Large intestine (tissue), 3 donors: ENCODE measurements at regions not wholly inside any gene's neighbourhood (a gene's known extent, or its start where the extent isn't known, plus 50 kb on each side); places are given as distances from the start of the nearest gene placed in this dataset.

Source experiments
- DNase-seq, 2 donors: peaks; one replicate each; pipeline versions ENCODE4 v3.0.0 to v3.0.0-alpha.2; 2013
- H3K27ac ChIP-seq: one replicate; pipeline ENCODE4 v1.5.1; 2013; ENCODE audit warnings: low read length
- H3K27me3 ChIP-seq: 2 replicates; pipeline ENCODE4 v1.6.1; 2013; ENCODE audit warnings: low read length; ENCODE audit not compliant: control insufficient read depth, insufficient read depth
- H3K36me3 ChIP-seq: 2 replicates; pipeline ENCODE4 v1.6.1; 2013; ENCODE audit warnings: low read length; ENCODE audit not compliant: control insufficient read depth, insufficient read depth
- H3K4me1 ChIP-seq: one replicate; pipeline ENCODE4 v1.6.1; 2013; ENCODE audit warnings: low read length; ENCODE audit not compliant: control insufficient read depth, insufficient read depth
- H3K4me3 ChIP-seq: one replicate; pipeline ENCODE4 v1.5.1; 2013; ENCODE audit warnings: low read length
- H3K9me3 ChIP-seq: one replicate; pipeline ENCODE4 v1.6.1; 2013; ENCODE audit warnings: mild to moderate bottlenecking, low read depth, low read length, moderate library complexity; ENCODE audit not compliant: control insufficient read depth
- WGBS: methylation state at CpG from one replicate; pipeline ENCODE4 v1.1.5; 2013; ENCODE audit warnings: low lambda C conversion rate; ENCODE audit not compliant: insufficient coverage; 5-methylcytosine and 5-hydroxymethylcytosine counted together

GRCh38 chr2:16525265-16525887 lies 140.3 kb downstream of the CYRIA start:
- Histone ChIP-seq H3K27ac (no peak overlapping the region), H3K9me3 (no peaks in the 10 kb centered on the region), H3K4me1 (no peaks in the 10 kb centered on the region), H3K36me3 (no peaks in the 10 kb centered on the region), H3K27me3 (peaks cover 2% of the 10 kb centered on the region), H3K4me3 (no peak overlapping the region)
- WGBS, result 84% methylated on average over 5 of the region's 15 CpGs
- no peak for DNase-seq

- H3K9me3 ChIP-seq, result no peaks in the 10 kb centered on the region
- peaks cover 2% of the 10 kb centered on the region for H3K27me3 ChIP-seq
- no peaks in the 10 kb centered on the region for H3K36me3 ChIP-seq
- H3K4me3 ChIP-seq, result no peak overlapping the region
- no peaks in the 10 kb centered on the region for H3K4me1 ChIP-seq
- no peak for DNase-seq
- WGBS, result 71% methylated on average over 1 of the region's 8 CpGs
- H3K27ac ChIP-seq, result no peak overlapping the region
Measured at GRCh38 chr2:16523711-16524110, 141.9 kb downstream of the CYRIA start.

GRCh38 chr2:16522031-16522831 lies 143.4 kb downstream of the CYRIA start:
- WGBS, result 71% methylated on average over 4 of the region's 13 CpGs
- Histone ChIP-seq H3K27ac (no peak overlapping the region), H3K4me3 (no peak overlapping the region), H3K36me3 (no peaks in the 10 kb centered on the region), H3K9me3 (no peaks in the 10 kb centered on the region), H3K27me3 (peaks cover 8% of the 10 kb centered on the region), H3K4me1 (no peaks in the 10 kb centered on the region)
- DNase-seq, result no peak

- peaks cover 12% of the 10 kb centered on the region for H3K27me3 ChIP-seq
- H3K27ac ChIP-seq, result no peak overlapping the region
- DNase-seq, result no peak
- H3K4me1 ChIP-seq, result no peaks in the 10 kb centered on the region
- no peaks in the 10 kb centered on the region for H3K9me3 ChIP-seq
- no peaks in the 10 kb centered on the region for H3K36me3 ChIP-seq
- no peak overlapping the region for H3K4me3 ChIP-seq
- WGBS, result no CpG with 5 or more reads among the region's 1 CpG
Measured at GRCh38 chr2:16520891-16521290, 144.7 kb downstream of the CYRIA start.

- WGBS, result no CpG with 5 or more reads among the region's 4 CpGs
- Histone ChIP-seq H3K9me3 (no peaks in the 10 kb centered on the region), H3K36me3 (no peaks in the 10 kb centered on the region), H3K4me3 (no peak overlapping the region), H3K4me1 (no peaks in the 10 kb centered on the region), H3K27me3 (peaks cover 15% of the 10 kb centered on the region), H3K27ac (no peak overlapping the region)
- DNase-seq, result no peak
Measured at GRCh38 chr2:16515696-16516095, 149.9 kb downstream of the CYRIA start.

GRCh38 chr2:16513626-16514025 lies 152.0 kb downstream of the CYRIA start:
- Histone ChIP-seq H3K27ac (no peak overlapping the region), H3K27me3 (peaks cover 25% of the 10 kb centered on the region), H3K36me3 (no peaks in the 10 kb centered on the region), H3K9me3 (no peaks in the 10 kb centered on the region), H3K4me1 (peaks cover 1% of the 10 kb centered on the region), H3K4me3 (no peak overlapping the region)
- 58% methylated on average over 2 of the region's 2 CpGs for WGBS
- no peak for DNase-seq

- no CpG with 5 or more reads among the region's 4 CpGs for WGBS
- H3K4me1 ChIP-seq, result peaks cover 4% of the 10 kb centered on the region
- no peak overlapping the region for H3K27ac ChIP-seq
- no peak for DNase-seq
- H3K9me3 ChIP-seq, result no peaks in the 10 kb centered on the region
- no peaks in the 10 kb centered on the region for H3K36me3 ChIP-seq
- H3K4me3 ChIP-seq, result no peak overlapping the region
- peaks cover 25% of the 10 kb centered on the region for H3K27me3 ChIP-seq
Measured at GRCh38 chr2:16511041-16511440, 154.6 kb downstream of the CYRIA start.

- Histone ChIP-seq H3K9me3 (no peaks in the 10 kb centered on the region), H3K27me3 (peaks cover 19% of the 10 kb centered on the region), H3K27ac (no peak overlapping the region), H3K36me3 (no peaks in the 10 kb centered on the region), H3K4me1 (peaks cover 4% of the 10 kb centered on the region), H3K4me3 (no peak overlapping the region)
- DNase-seq, result no peak
- no CpG with 5 or more reads among the region's 3 CpGs for WGBS
Measured at GRCh38 chr2:16509042-16509441, 156.6 kb downstream of the CYRIA start.

GRCh38 chr2:16508490-16508851 lies 157.2 kb downstream of the CYRIA start:
- 0% methylated on average over 1 of the region's 12 CpGs for WGBS
- H3K4me3 ChIP-seq, result no peak overlapping the region
- DNase-seq, result no peak

GRCh38 chr2:16507655-16508489 lies 157.8 kb downstream of the CYRIA start:
- Histone ChIP-seq H3K4me1 (peaks cover 4% of the 10 kb centered on the region), H3K36me3 (no peaks in the 10 kb centered on the region), H3K9me3 (no peaks in the 10 kb centered on the region), H3K27ac (no peak overlapping the region), H3K27me3 (peaks cover 19% of the 10 kb centered on the region), H3K4me3 (no peak overlapping the region)
- no CpG with 5 or more reads among the region's 58 CpGs for WGBS
- peak; percentile 29 to 64 for DNase-seq

More at GRCh38 chr2:16508490-16508851, 157.2 kb downstream of the CYRIA start:
- peaks cover 19% of the 10 kb centered on the region for H3K27me3 ChIP-seq
- no peaks in the 10 kb centered on the region for H3K9me3 ChIP-seq
- no peaks in the 10 kb centered on the region for H3K36me3 ChIP-seq
- peaks cover 4% of the 10 kb centered on the region for H3K4me1 ChIP-seq
- H3K27ac ChIP-seq, result no peak overlapping the region
